ENCODE measurements at regions not wholly inside any gene's neighbourhood (a gene's known extent, or its start where the extent isn't known, plus 50 kb on each side); places are given as distances from the start of the nearest gene placed in this dataset.
A peak's percentile ranks its signal among the peaks of the same experiment; 100 is the strongest.
"Not testable (repeated sequence)": the region's sequence is repeated elsewhere in the genome, so short reads cannot be mapped to it uniquely, and the experiment has no call there.

DNA sequence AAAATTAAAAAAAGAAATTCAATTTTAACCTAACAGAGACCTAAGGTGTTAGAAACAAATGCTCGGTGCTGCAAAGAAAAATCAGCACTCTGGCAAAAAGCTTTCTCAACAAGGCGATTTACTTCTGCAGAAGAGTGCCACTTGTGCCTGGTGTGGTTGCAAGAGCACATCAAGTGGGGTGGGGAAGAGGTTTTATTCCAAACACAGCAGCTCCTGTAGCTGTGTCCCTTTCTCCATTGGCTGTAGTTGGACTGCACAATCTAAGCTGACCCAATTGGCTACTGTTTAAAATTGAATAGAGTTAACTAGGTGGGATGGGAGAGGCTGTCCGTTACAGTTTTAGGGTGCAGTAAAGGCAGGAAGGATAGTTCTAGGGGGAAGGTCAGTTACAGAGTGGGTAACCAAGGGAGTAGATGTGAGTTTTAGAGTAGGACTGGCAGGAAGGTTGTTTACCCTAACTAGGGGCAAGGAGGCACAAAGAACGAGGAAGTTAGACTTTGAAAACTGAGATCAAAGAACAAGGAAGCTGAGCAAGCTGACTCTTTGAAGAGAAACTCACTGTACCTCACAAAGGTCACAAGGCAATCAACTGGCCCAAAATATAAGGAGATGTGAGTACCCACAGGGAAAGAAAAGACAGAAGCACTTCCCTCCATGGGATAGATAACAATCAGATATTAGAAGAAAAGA lies 145.7 kb downstream of the LIG4 start:
- Histone ChIP-seq H3K27ac (ENCODE audit: low read depth, low read length, poor library complexity, severe bottlenecking) (peak overlapping the region; percentile 72), H3K4me3 (ENCODE audit: low read depth, low read length, poor library complexity, severe bottlenecking) (no peak overlapping the region), H3K9me3 (ENCODE audit: low read depth, low read length, poor library complexity, severe bottlenecking) (peaks cover 5% of the 10 kb centered on the region), H3K36me3 (ENCODE audit: insufficient read depth, low read length, poor library complexity, severe bottlenecking) (no peaks in the 10 kb centered on the region), H3K4me1 (ENCODE audit: insufficient read depth, low read length, poor library complexity, severe bottlenecking) (peaks cover 13% of the 10 kb centered on the region), H3K27me3 (replicated peaks; ENCODE audit: insufficient read depth, low read depth, low read length, poor library complexity) (no peaks in the 10 kb centered on the region)
- no peak for DNase-seq (ENCODE audit: low spot score)
- no TSS peak for BruUV-seq (replicated peaks)
- TF ChIP-seq CTCF (conservative IDR thresholded peaks at IDR 0.05; ENCODE audit: low read depth, low read length) (no peak), EZH2 (IDR thresholded peaks at IDR 0.05; ENCODE audit: borderline replicate concordance, low read depth, low read length, poor library complexity, severe bottlenecking) (no peak)
- ChIA-PET CTCF (no interaction called here), POLR2A (ENCODE audit: low non-redundant PET) (no interaction called here)
- intact Hi-C loops (cut with micrococcal nuclease; ENCODE audit: unreplicated experiment), result no loop called here

- POLR2A ChIA-PET (ENCODE audit: low non-redundant PET); BruUV-seq (replicated peaks); H3K27ac ChIP-seq (ENCODE audit: low read depth, low read length, poor library complexity, severe bottlenecking); H3K9me3 ChIP-seq (ENCODE audit: low read depth, low read length, poor library complexity, severe bottlenecking); H3K36me3 ChIP-seq (ENCODE audit: insufficient read depth, low read length, poor library complexity, severe bottlenecking); H3K4me1 ChIP-seq (ENCODE audit: insufficient read depth, low read length, poor library complexity, severe bottlenecking); H3K4me3 ChIP-seq (ENCODE audit: low read depth, low read length, poor library complexity, severe bottlenecking); DNase-seq (ENCODE audit: low spot score); intact Hi-C loops (cut with micrococcal nuclease; ENCODE audit: unreplicated experiment); H3K27me3 ChIP-seq (replicated peaks; ENCODE audit: insufficient read depth, low read depth, low read length, poor library complexity); CTCF ChIA-PET: not testable (repeated sequence)
These were observed 151.0 kb downstream of the LIG4 start for GRCh38 chr13:108064372-108064771.

DNA sequence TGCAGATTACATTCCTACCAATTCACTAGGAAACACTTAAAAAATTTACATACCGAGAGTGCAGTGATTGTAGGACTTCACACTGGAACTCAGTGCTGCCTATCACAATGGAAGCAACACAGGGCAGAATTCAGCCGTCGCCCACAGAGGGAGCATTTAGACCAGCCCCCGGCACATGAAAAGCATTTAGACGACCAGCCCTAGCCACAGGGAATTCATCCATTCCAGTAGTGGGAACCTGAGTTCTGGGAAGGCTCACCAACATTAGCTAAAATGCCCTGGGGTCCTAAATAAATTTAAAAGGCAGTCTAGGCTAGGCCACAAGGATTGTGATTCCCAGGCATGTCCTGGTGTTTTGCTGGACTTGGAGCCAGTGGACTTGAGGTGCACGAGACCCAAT lies 155.2 kb downstream of the LIG4 start:
- no peak for TF ChIP-seq EZH2 (IDR thresholded peaks at IDR 0.05; ENCODE audit: borderline replicate concordance, low read depth, low read length, poor library complexity, severe bottlenecking)
- TF ChIP-seq CTCF (conservative IDR thresholded peaks at IDR 0.05; ENCODE audit: low read depth, low read length), result no peak
- Histone ChIP-seq H3K9me3 (ENCODE audit: low read depth, low read length, poor library complexity, severe bottlenecking) (no peaks in the 10 kb centered on the region), H3K4me3 (ENCODE audit: low read depth, low read length, poor library complexity, severe bottlenecking) (no peak overlapping the region), H3K4me1 (ENCODE audit: insufficient read depth, low read length, poor library complexity, severe bottlenecking) (peaks cover 9% of the 10 kb centered on the region), H3K27me3 (replicated peaks; ENCODE audit: insufficient read depth, low read depth, low read length, poor library complexity) (no peaks in the 10 kb centered on the region), H3K27ac (ENCODE audit: low read depth, low read length, poor library complexity, severe bottlenecking) (no peak overlapping the region), H3K36me3 (ENCODE audit: insufficient read depth, low read length, poor library complexity, severe bottlenecking) (no peaks in the 10 kb centered on the region)
- no TSS peak for BruUV-seq (replicated peaks)
- ChIA-PET CTCF (no interaction called here), POLR2A (ENCODE audit: low non-redundant PET) (no interaction called here)
- intact Hi-C loops (cut with micrococcal nuclease; ENCODE audit: unreplicated experiment), result no loop called here
- no peak for DNase-seq (ENCODE audit: low spot score)

GRCh38 chr13:108056278-108056677 lies 159.1 kb downstream of the LIG4 start:
- DNase-seq (ENCODE audit: low spot score), result peak; percentile 11
- BruUV-seq (replicated peaks), result no TSS peak
- ChIA-PET POLR2A (ENCODE audit: low non-redundant PET) (no interaction called here), CTCF (no interaction called here)
- Histone ChIP-seq H3K4me3 (ENCODE audit: low read depth, low read length, poor library complexity, severe bottlenecking) (no peak overlapping the region), H3K4me1 (ENCODE audit: insufficient read depth, low read length, poor library complexity, severe bottlenecking) (peaks cover 9% of the 10 kb centered on the region), H3K27ac (ENCODE audit: low read depth, low read length, poor library complexity, severe bottlenecking) (no peak overlapping the region), H3K9me3 (ENCODE audit: low read depth, low read length, poor library complexity, severe bottlenecking) (no peaks in the 10 kb centered on the region), H3K36me3 (ENCODE audit: insufficient read depth, low read length, poor library complexity, severe bottlenecking) (no peaks in the 10 kb centered on the region), H3K27me3 (replicated peaks; ENCODE audit: insufficient read depth, low read depth, low read length, poor library complexity) (no peaks in the 10 kb centered on the region)
- intact Hi-C loops (cut with micrococcal nuclease; ENCODE audit: unreplicated experiment), result no loop called here
- TF ChIP-seq EZH2 (IDR thresholded peaks at IDR 0.05; ENCODE audit: borderline replicate concordance, low read depth, low read length, poor library complexity, severe bottlenecking) (no peak), CTCF (conservative IDR thresholded peaks at IDR 0.05; ENCODE audit: low read depth, low read length) (no peak)

All from A673 (cell line).